H1 (cell line): ENCODE measurements at regions not wholly inside any gene's neighbourhood (a gene's known extent, or its start where the extent isn't known, plus 50 kb on each side); places are given as distances from the start of the nearest gene placed in this dataset.

Source experiments
- CTCF ChIA-PET: fragments of 300-600 bp; sonication (Branson Sonifier 250); formaldehyde crosslinking; loops from one replicate; lab custom pipeline; 2021; ENCODE audit not compliant: partially characterized antibody; lab: Charles Lee
- POLR2A ChIA-PET: fragments of 300-600 bp; sonication (Branson Sonifier 250); formaldehyde crosslinking; loops from one replicate; lab custom pipeline; 2021; ENCODE audit warnings: inconsistent platforms; ENCODE audit not compliant: partially characterized antibody; lab: Charles Lee
- DNase-seq, 2 experiments: peaks; one replicate each; pipeline versions ENCODE4 v3.0.0 to v3.0.0-alpha.2; 2010 to 2022; ENCODE audit warnings: low spot score in 2 of 2, low read depth in 1 of 2, mixed read lengths in 1 of 2
- FAIRE-seq: peaks from 2 replicates; lab custom pipeline; 2011; peaks lifted over from hg19 to GRCh38; lab: Jason Lieb, UNC
- H2AFZ ChIP-seq: 2 replicates; pipeline ENCODE4 v1.8.1; 2012; ENCODE audit warnings: low read length, inconsistent platforms
- H2AK5ac ChIP-seq: 2 replicates; pipeline ENCODE4 v1.6.1; 2013; ENCODE audit warnings: low read depth, low read length
- H2BK120ac ChIP-seq: replicated peaks from 2 replicates; pipeline ENCODE3; 2013; ENCODE audit warnings: low read depth, low read length, inconsistent platforms
- H2BK12ac ChIP-seq: 2 replicates; pipeline ENCODE4 v1.6.1; 2013; ENCODE audit warnings: low read depth, low read length
- H2BK15ac ChIP-seq: 2 replicates; pipeline ENCODE4 v1.6.1; 2013; ENCODE audit warnings: low read length
- H2BK20ac ChIP-seq: 2 replicates; pipeline ENCODE4 v1.6.1; 2013; ENCODE audit warnings: low read length
- H2BK5ac ChIP-seq: 2 replicates; pipeline ENCODE4 v1.6.1; 2013; ENCODE audit warnings: low read depth, low read length
- H3K14ac ChIP-seq: 2 replicates; pipeline ENCODE4 v1.6.1; 2013; ENCODE audit warnings: inconsistent platforms; ENCODE audit not compliant: insufficient read length
- H3K18ac ChIP-seq: 2 replicates; pipeline ENCODE4 v1.6.1; 2013; ENCODE audit warnings: low read length; ENCODE audit errors: extremely low read depth
- H3K23ac ChIP-seq: 2 replicates; pipeline ENCODE4 v1.6.1; 2013; ENCODE audit warnings: inconsistent platforms; ENCODE audit not compliant: insufficient read length
- H3K23me2 ChIP-seq: 2 replicates; pipeline ENCODE4 v1.6.1; 2013; ENCODE audit warnings: low read depth, low read length
- H3K27ac ChIP-seq: 2 replicates; pipeline ENCODE4 v1.6.1; 2011; ENCODE audit warnings: low read depth, low read length, inconsistent platforms
- H3K27me3 ChIP-seq, 4 experiments: replicated peaks in 1 of 4; 1 replicate in 1 of 4; 2 replicates in 3 of 4; pipeline versions ENCODE4 v1.6.1 to v1.8.1; 2011 to 2013; ENCODE audit warnings: low read length in 3 of 4, mild to moderate bottlenecking in 3 of 4, inconsistent platforms in 2 of 4, mixed read lengths in 2 of 4, moderate library complexity in 1 of 4; ENCODE audit not compliant: control insufficient read depth in 3 of 4, insufficient read depth in 3 of 4; ENCODE audit errors: extremely low read depth in 1 of 4
- H3K36me3 ChIP-seq, 4 experiments: 2 replicates each; pipeline versions ENCODE4 v1.6.1 to v1.8.1; 2011 to 2013; ENCODE audit warnings: mild to moderate bottlenecking in 4 of 4, low read length in 3 of 4, moderate library complexity in 2 of 4, control low read depth in 1 of 4, inconsistent platforms in 1 of 4; ENCODE audit not compliant: insufficient read depth in 4 of 4, control insufficient read depth in 2 of 4
- H3K4ac ChIP-seq: replicated peaks from 2 replicates; pipeline ENCODE3; 2013; ENCODE audit warnings: low read length, low read depth, mixed read lengths, inconsistent platforms; ENCODE audit not compliant: insufficient read length
- H3K4me1 ChIP-seq, 4 experiments: replicated peaks in 1 of 4; 1 replicate in 1 of 4; 2 replicates in 3 of 4; pipeline versions ENCODE4 v1.6.1 to v1.8.1; 2011 to 2013; ENCODE audit warnings: low read length in 3 of 4, inconsistent platforms in 2 of 4, mixed read lengths in 1 of 4; ENCODE audit not compliant: insufficient read depth in 4 of 4, control insufficient read depth in 3 of 4
- H3K4me2 ChIP-seq, 2 experiments: 2 replicates each; pipeline versions ENCODE4 v1.6.1 to v1.8.1; 2011 to 2013; ENCODE audit warnings: low read depth in 2 of 2, low read length in 2 of 2, control low read depth in 1 of 2, inconsistent platforms in 1 of 2, mild to moderate bottlenecking in 1 of 2; ENCODE audit not compliant: insufficient read depth in 1 of 2
- H3K4me3 ChIP-seq, 4 experiments: fragments of 200-600, 300-600 bp in 1 of 4; sonication (generic), shearing (Covaris generic), sonication (Bioruptor Twin) in 1 of 4; 2 replicates each; pipeline versions ENCODE4 v1.5.1 to v1.8.1; 2011 to 2016; ENCODE audit warnings: low read length in 4 of 4, low read depth in 3 of 4, control low read depth in 2 of 4, inconsistent platforms in 2 of 4, mild to moderate bottlenecking in 2 of 4, mixed read lengths in 1 of 4, moderate library complexity in 1 of 4; ENCODE audit not compliant: insufficient read depth in 2 of 4; ENCODE audit errors: extremely low read depth in 1 of 4
- H3K56ac ChIP-seq: replicated peaks from 2 replicates; pipeline ENCODE3; 2013; ENCODE audit warnings: low read depth, mild to moderate bottlenecking, mixed read lengths, low read length, inconsistent platforms; ENCODE audit not compliant: insufficient read length
- H3K79me1 ChIP-seq: 2 replicates; pipeline ENCODE4 v1.6.1; 2013; ENCODE audit warnings: low read depth, low read length, control low read depth
- H3K79me2 ChIP-seq, 2 experiments: 2 replicates each; pipeline versions ENCODE4 v1.6.1 to v1.8.1; 2012 to 2013; ENCODE audit warnings: low read length in 2 of 2, mild to moderate bottlenecking in 2 of 2, inconsistent platforms in 1 of 2; ENCODE audit not compliant: insufficient read depth in 2 of 2, control insufficient read depth in 1 of 2
- H3K9ac ChIP-seq, 4 experiments: replicated peaks in 1 of 4; 1 replicate in 1 of 4; 2 replicates in 3 of 4; pipeline versions ENCODE4 v1.6.1 to v1.8.1; 2011 to 2013; ENCODE audit warnings: low read depth in 3 of 4, low read length in 3 of 4, control low read depth in 2 of 4, mild to moderate bottlenecking in 2 of 4, moderate library complexity in 2 of 4, inconsistent platforms in 1 of 4; ENCODE audit errors: extremely low read depth in 1 of 4
- H3K9me3 ChIP-seq, 2 experiments: 2 replicates each; pipeline versions ENCODE4 v1.6.1 to v1.8.1; 2012 to 2013; ENCODE audit warnings: mild to moderate bottlenecking in 2 of 2, moderate library complexity in 2 of 2, control low read depth in 1 of 2, inconsistent platforms in 1 of 2, low read depth in 1 of 2, low read length in 1 of 2, mixed read lengths in 1 of 2; ENCODE audit not compliant: insufficient read depth in 2 of 2
- H4K20me1 ChIP-seq, 2 experiments: replicated peaks in 1 of 2; 2 replicates each; pipeline versions ENCODE3 to v1.8.1; 2011 to 2013; ENCODE audit warnings: inconsistent platforms in 2 of 2, low read length in 2 of 2, mild to moderate bottlenecking in 1 of 2; ENCODE audit not compliant: insufficient read depth in 2 of 2, control insufficient read depth in 1 of 2
- H4K5ac ChIP-seq: 2 replicates; pipeline ENCODE4 v1.6.1; 2013; ENCODE audit warnings: low read length, low read depth, mixed read lengths, inconsistent platforms; ENCODE audit not compliant: insufficient read length
- H4K8ac ChIP-seq: 2 replicates; pipeline ENCODE4 v1.8.0; 2013; ENCODE audit warnings: mild to moderate bottlenecking, moderate library complexity, low read length, inconsistent platforms; ENCODE audit not compliant: insufficient read depth; ENCODE audit errors: extremely low read depth
- H4K91ac ChIP-seq: replicated peaks from 2 replicates; pipeline ENCODE3; 2013; ENCODE audit warnings: low read length, mixed read lengths, inconsistent platforms; ENCODE audit not compliant: insufficient read length
- RNF2 ChIP-seq: fragments of 200-900, 300-1000 bp; sonication (generic); IDR thresholded peaks from 2 replicates; pipeline ENCODE4 v1.7.1; 2016; ENCODE audit warnings: borderline replicate concordance, low read depth, mild to moderate bottlenecking, antibody characterized with exemption, low read length; ENCODE audit not compliant: poor library complexity, severe bottlenecking; ENCODE audit errors: missing control alignments
- SP1 ChIP-seq: IDR thresholded peaks from 2 replicates; pipeline ENCODE4 v1.6.1; 2011; ENCODE audit warnings: low read depth, low read length
- WGBS, 2 experiments: shearing (Covaris generic) in 1 of 2; methylation state at CpG; one replicate each; pipeline versions ENCODE4 v1.1.6 to v1.1.7; 2013 to 2015; ENCODE audit warnings: low lambda C conversion rate in 2 of 2, mixed read lengths in 2 of 2, inconsistent platforms in 1 of 2, low coverage in 1 of 2, missing lambda C conversion rate in 1 of 2; ENCODE audit not compliant: insufficient replicate concordance in 2 of 2, insufficient coverage in 1 of 2, insufficient read length in 1 of 2; ENCODE audit errors: extremely low coverage in 1 of 2, missing lambda C conversion rate in 1 of 2; 5-methylcytosine and 5-hydroxymethylcytosine counted together

- CTCF ChIA-PET, result no interaction called here
- Histone ChIP-seq H4K20me1 (no peaks in the 10 kb centered on the region), H4K91ac (no peak overlapping the region), H3K18ac (no peak overlapping the region), H2BK15ac (no peak overlapping the region), H3K4ac (no peak overlapping the region), H3K23me2 (no peaks in the 10 kb centered on the region), H4K8ac (no peak overlapping the region), H3K4me2 (no peak overlapping the region), H3K9me3 (no peaks in the 10 kb centered on the region), H3K4me3 (no peak overlapping the region), H3K79me1 (no peaks in the 10 kb centered on the region), H2AK5ac (no peak overlapping the region), H3K27me3 (no peaks in the 10 kb centered on the region), H3K14ac (no peak overlapping the region), H2BK5ac (no peak overlapping the region), H2AFZ (no peak overlapping the region), H3K27ac (no peak overlapping the region), H2BK20ac (no peak overlapping the region), H2BK12ac (no peak overlapping the region), H2BK120ac (no peak overlapping the region), H4K5ac (no peak overlapping the region), H3K23ac (no peak overlapping the region), H3K4me1 (no peaks in the 10 kb centered on the region), H3K56ac (no peak overlapping the region), H3K36me3 (no peaks in the 10 kb centered on the region), H3K9ac (no peak overlapping the region), H3K79me2 (no peaks in the 10 kb centered on the region)
- POLR2A ChIA-PET, result no interaction called here
- WGBS, 2 experiments, result 86% methylated on average over 4 of the region's 4 CpGs; no CpG with 5 or more reads in 1 of the 2 experiments
- no peak for FAIRE-seq
- no peak for DNase-seq
- TF ChIP-seq RNF2 (no peak), SP1 (no peak)
These were observed 85.2 kb upstream of the CDH12 start for GRCh38 chr5:22938362-22938761.
